ENCODE measurements at regions not wholly inside any gene's neighbourhood (a gene's known extent, or its start where the extent isn't known, plus 50 kb on each side); places are given as distances from the start of the nearest gene placed in this dataset.

GRCh38 chr9:107665057-107665456 is 175.5 kb upstream of the KLF4 start:
- H3K79me2 ChIP-seq (ENCODE audit: insufficient read depth, low read length) = no peaks in the 10 kb centered on the region
- no peak overlapping the region for H3K4me3 ChIP-seq (replicated peaks in 1 of 3; ENCODE audit: insufficient read depth in 1 of 3, low read depth in 2 of 3, low read length in 3 of 3)
- no peaks in the 10 kb centered on the region for H3K4me1 ChIP-seq (ENCODE audit: insufficient read depth, low read length)
- FAIRE-seq (no peak), ATAC-seq (no peak), DNase-seq (ENCODE audit: low spot score) (no peak)
- ChIA-PET POLR2A (no interaction called here), CTCF (ENCODE audit: low intra/inter-chr PET ratio, low total read pairs) (no interaction called here)
- no peaks in the 10 kb centered on the region for H3K36me3 ChIP-seq (replicated peaks in 1 of 2; ENCODE audit: control insufficient read depth in 1 of 2, insufficient read depth in 2 of 2, low read length in 2 of 2)
- in situ Hi-C loops (cut with HindIII; ENCODE audit: extremely low pct_ligation_motif_present, low pct_unique_long_range_greater_than_20kb) (no loop called here), intact Hi-C loops (cut with micrococcal nuclease; ENCODE audit: unreplicated experiment) (no loop called here)
- no peaks in the 10 kb centered on the region for H3K27me3 ChIP-seq (ENCODE audit: control insufficient read depth in 1 of 2, insufficient read depth in 2 of 2, low read length in 2 of 2)
- BruUV-seq (replicated peaks) = no TSS peak
- no peak overlapping the region for H3K27ac ChIP-seq (ENCODE audit: extremely low read length, insufficient read depth, low read length)
- no peak overlapping the region for H2AFZ ChIP-seq (ENCODE audit: low read length)
- no peaks in the 10 kb centered on the region for H3K9me3 ChIP-seq (ENCODE audit: low read length)
- TF ChIP-seq, protein P1, sequence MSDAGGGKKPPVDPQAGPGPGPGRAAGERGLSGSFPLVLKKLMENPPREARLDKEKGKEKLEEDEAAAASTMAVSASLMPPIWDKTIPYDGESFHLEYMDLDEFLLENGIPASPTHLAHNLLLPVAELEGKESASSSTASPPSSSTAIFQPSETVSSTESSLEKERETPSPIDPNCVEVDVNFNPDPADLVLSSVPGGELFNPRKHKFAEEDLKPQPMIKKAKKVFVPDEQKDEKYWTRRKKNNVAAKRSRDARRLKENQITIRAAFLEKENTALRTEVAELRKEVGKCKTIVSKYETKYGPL (CRISPR knock-in tag; IDR thresholded peaks at IDR 0.05) = no peak
- H3K9ac ChIP-seq (ENCODE audit: insufficient read depth, low read depth, low read length) = no peak overlapping the region
- H4K20me1 ChIP-seq (ENCODE audit: insufficient read depth, low read length) = no peaks in the 10 kb centered on the region
- 1% methylated on average over 4 of the region's 4 CpGs for WGBS (ENCODE audit: low lambda C conversion rate)
- no peak overlapping the region for H3K4me2 ChIP-seq (ENCODE audit: low read depth, low read length)

GRCh38 chr9:107660976-107661375 is 171.4 kb upstream of the KLF4 start:
- 4% methylated on average over 2 of the region's 2 CpGs for WGBS (ENCODE audit: low lambda C conversion rate)
- no peak overlapping the region for H3K4me2 ChIP-seq (ENCODE audit: low read depth, low read length)
- no peak for DNase-seq (ENCODE audit: low spot score)
- H3K27me3 ChIP-seq (ENCODE audit: control insufficient read depth in 1 of 2, insufficient read depth in 2 of 2, low read length in 2 of 2) = no peaks in the 10 kb centered on the region
- H4K20me1 ChIP-seq (ENCODE audit: insufficient read depth, low read length) = no peaks in the 10 kb centered on the region
- TF ChIP-seq ATF7 (IDR thresholded peaks at IDR 0.05) (peak; percentile 65; the same call in 1 of the 2 replicates), ATF7 (CRISPR knock-in tag; IDR thresholded peaks at IDR 0.05) (no peak), ZNF841 (CRISPR knock-in tag; IDR thresholded peaks at IDR 0.05; ENCODE audit: borderline replicate concordance) (no peak)
- POLR2A ChIA-PET = no interaction called here
- H3K4me3 ChIP-seq (replicated peaks in 1 of 3; ENCODE audit: insufficient read depth in 1 of 3, low read depth in 2 of 3, low read length in 3 of 3) = no peak overlapping the region
- no peak for FAIRE-seq
- H3K9me3 ChIP-seq (ENCODE audit: low read length) = no peaks in the 10 kb centered on the region
- no peak for ATAC-seq
- no peaks in the 10 kb centered on the region for H3K79me2 ChIP-seq (ENCODE audit: insufficient read depth, low read length)
- no peaks in the 10 kb centered on the region for H3K36me3 ChIP-seq (replicated peaks in 1 of 2; ENCODE audit: control insufficient read depth in 1 of 2, insufficient read depth in 2 of 2, low read length in 2 of 2)
- no peak overlapping the region for H2AFZ ChIP-seq (ENCODE audit: low read length)
- no TSS peak for BruUV-seq (replicated peaks)
- H3K4me1 ChIP-seq (ENCODE audit: insufficient read depth, low read length) = no peaks in the 10 kb centered on the region
- no peak overlapping the region for H3K27ac ChIP-seq (ENCODE audit: extremely low read length, insufficient read depth, low read length)
- no peak overlapping the region for H3K9ac ChIP-seq (ENCODE audit: insufficient read depth, low read depth, low read length)
- intact Hi-C loops (cut with micrococcal nuclease; ENCODE audit: unreplicated experiment) (no loop called here), in situ Hi-C loops (cut with HindIII; ENCODE audit: extremely low pct_ligation_motif_present, low pct_unique_long_range_greater_than_20kb) (no loop called here)
- CTCF ChIA-PET (ENCODE audit: low intra/inter-chr PET ratio, low total read pairs) = no interaction called here

Measured in HepG2 (cell line).